Liver (tissue), 8 donors: ENCODE measurements at regions not wholly inside any gene's neighbourhood (a gene's known extent, or its start where the extent isn't known, plus 50 kb on each side); places are given as distances from the start of the nearest gene placed in this dataset.

ENCODE experiments used
- DNase-seq: peaks from one replicate; pipeline ENCODE4 v3.0.0-alpha.2; 2017; ENCODE audit warnings: low spot score
- H3K27ac ChIP-seq, 2 donors: one replicate each; pipeline ENCODE4 v1.7.0; 2013; ENCODE audit warnings: inconsistent platforms in 2 of 2, low read length in 2 of 2, control low read depth in 1 of 2, low read depth in 1 of 2, mild to moderate bottlenecking in 1 of 2
- H3K27me3 ChIP-seq, 4 donors: one replicate each; pipeline versions ENCODE4 v1.6.1 to v1.7.0; 2013; ENCODE audit warnings: low read length in 3 of 4, inconsistent platforms in 1 of 4, mild to moderate bottlenecking in 1 of 4, moderate library complexity in 1 of 4; ENCODE audit not compliant: control insufficient read depth in 4 of 4, insufficient read depth in 4 of 4
- H3K36me3 ChIP-seq, 4 donors: one replicate each; pipeline versions ENCODE4 v1.6.1 to v1.7.0; 2013; ENCODE audit warnings: low read length in 3 of 4, mild to moderate bottlenecking in 3 of 4, low read depth in 1 of 4, moderate library complexity in 1 of 4; ENCODE audit not compliant: control insufficient read depth in 4 of 4, insufficient read depth in 3 of 4
- H3K4me1 ChIP-seq, 4 donors: one replicate each; pipeline versions ENCODE4 v1.6.1 to v1.7.0; 2013; ENCODE audit warnings: low read length in 3 of 4, mild to moderate bottlenecking in 3 of 4, moderate library complexity in 1 of 4; ENCODE audit not compliant: control insufficient read depth in 4 of 4, insufficient read depth in 4 of 4
- H3K4me3 ChIP-seq, 3 donors: one replicate each; pipeline versions ENCODE4 v1.6.1 to v1.7.0; 2013; ENCODE audit warnings: low read length in 3 of 3, control low read depth in 1 of 3, low read depth in 1 of 3, mild to moderate bottlenecking in 1 of 3
- H3K9ac ChIP-seq, 2 donors: one replicate each; pipeline ENCODE4 v1.7.0; 2013; ENCODE audit warnings: low read length in 2 of 2, mild to moderate bottlenecking in 2 of 2, moderate library complexity in 2 of 2, control low read depth in 1 of 2, low read depth in 1 of 2
- H3K9me3 ChIP-seq, 4 donors: one replicate each; pipeline versions ENCODE4 v1.6.1 to v1.7.0; 2013; ENCODE audit warnings: low read length in 3 of 4; ENCODE audit not compliant: control insufficient read depth in 4 of 4
- ATF3 ChIP-seq: IDR thresholded peaks from 2 replicates; pipeline ENCODE4 v1.6.1; 2016; ENCODE audit warnings: antibody characterized with exemption
- EGR1 ChIP-seq, 2 donors: IDR thresholded peaks; 2 replicates each; pipeline ENCODE4 v1.6.1; 2016 to 2018; ENCODE audit warnings: antibody characterized with exemption in 2 of 2, low read depth in 2 of 2
- FOXA1 ChIP-seq: IDR thresholded peaks from 2 replicates; pipeline ENCODE4 v1.6.1; 2016; ENCODE audit warnings: antibody characterized with exemption
- FOXA2 ChIP-seq: IDR thresholded peaks from 2 replicates; pipeline ENCODE4 v1.6.1; 2016; ENCODE audit warnings: antibody characterized with exemption
- GABPA ChIP-seq, 2 donors: IDR thresholded peaks in 1 of 2; conservative IDR thresholded peaks in 1 of 2; 2 replicates each; pipeline ENCODE4 v1.6.1; 2016; ENCODE audit warnings: antibody characterized with exemption in 2 of 2, mild to moderate bottlenecking in 1 of 2, moderate library complexity in 1 of 2
- HNF4A ChIP-seq, 2 donors: conservative IDR thresholded peaks; 2 replicates each; pipeline ENCODE4 v1.6.1; 2016; ENCODE audit warnings: antibody characterized with exemption in 2 of 2, mild to moderate bottlenecking in 2 of 2
- HNF4G ChIP-seq: IDR thresholded peaks from 2 replicates; pipeline ENCODE4 v1.6.1; 2016; ENCODE audit warnings: antibody characterized with exemption
- JUND ChIP-seq, 2 donors: IDR thresholded peaks; 2 replicates each; pipeline ENCODE4 v1.6.1; 2016; ENCODE audit warnings: antibody characterized with exemption in 2 of 2
- NR2F2 ChIP-seq: IDR thresholded peaks from 2 replicates; pipeline ENCODE4 v1.6.1; 2016; ENCODE audit warnings: antibody characterized with exemption
- RAD21 ChIP-seq, 2 donors: IDR thresholded peaks; 2 replicates each; pipeline ENCODE4 v1.6.1; 2016; ENCODE audit warnings: antibody characterized with exemption in 2 of 2, mild to moderate bottlenecking in 2 of 2
- RXRA ChIP-seq, 2 donors: IDR thresholded peaks; 2 replicates each; pipeline ENCODE4 v1.6.1; 2017 to 2018; ENCODE audit warnings: antibody characterized with exemption in 2 of 2, mild to moderate bottlenecking in 1 of 2
- SP1 ChIP-seq: IDR thresholded peaks from 2 replicates; pipeline ENCODE4 v1.6.1; 2018; ENCODE audit warnings: antibody characterized with exemption, mild to moderate bottlenecking
- TAF1 ChIP-seq: conservative IDR thresholded peaks from 2 replicates; pipeline ENCODE4 v1.6.1; 2016; ENCODE audit warnings: antibody characterized with exemption, mild to moderate bottlenecking
- YY1 ChIP-seq: IDR thresholded peaks from 2 replicates; pipeline ENCODE4 v1.6.1; 2016; ENCODE audit warnings: antibody characterized with exemption, mild to moderate bottlenecking
- ZBTB33 ChIP-seq: IDR thresholded peaks from 2 replicates; pipeline ENCODE4 v1.6.1; 2016; ENCODE audit warnings: antibody characterized with exemption
- WGBS: extraction: QIAGEN DNeasy Blood & Tissue Kit; methylation state at CpG from one replicate; pipeline ENCODE4 v1.1.7; 2013; 5-methylcytosine and 5-hydroxymethylcytosine counted together
- TF ChIP-seq, protein P1 (sequence below): IDR thresholded peaks from 2 replicates; pipeline ENCODE4 v1.6.1; 2016; ENCODE audit warnings: antibody characterized with exemption
- TF ChIP-seq, protein P2 (sequence below): fragments of 150-350 bp; IDR thresholded peaks from 2 replicates; pipeline ENCODE4 v1.5.1; 2017; ENCODE audit warnings: improper control_type of control experiment, low read depth, low read length; ENCODE audit not compliant: missing input control
- donor health status: healthy.
- donor health status: healthy.
- donor health status: healthy.
- donor health status: healthy.
- donor health status: healthy.

DNA sequence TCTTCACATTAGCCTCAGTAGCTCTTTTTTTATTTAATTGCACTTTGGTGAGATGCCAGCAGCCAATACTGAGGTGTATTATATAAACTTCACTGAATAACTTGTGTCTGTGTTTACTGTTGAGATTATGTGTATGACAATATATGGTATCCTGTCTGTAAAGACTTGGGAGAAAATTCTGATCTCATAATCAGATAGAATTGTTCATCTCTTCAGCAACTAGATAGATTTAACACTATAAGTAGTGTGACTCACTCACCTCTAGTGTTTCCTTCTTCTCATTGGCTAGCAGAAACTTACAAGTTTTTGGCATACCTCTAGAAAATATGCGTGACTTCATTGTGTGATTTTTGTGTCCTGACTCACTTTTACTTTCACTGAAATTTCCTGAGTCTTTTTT, 67.6 kb upstream of the TGFBR2 start:
- H3K27me3 ChIP-seq: no peaks in the 10 kb centered on the region
- no peak overlapping the region for H3K4me3 ChIP-seq
- TF ChIP-seq TAF1 (no peak), GABPA (IDR thresholded peaks at IDR 0.05 in 1 of 2, conservative IDR thresholded peaks at IDR 0.05 in 1 of 2) (no peak), JUND (IDR thresholded peaks at IDR 0.05) (no peak), RXRA (IDR thresholded peaks at IDR 0.05) (no peak), SP1 (no peak), FOXA1 (no peak), RAD21 (IDR thresholded peaks at IDR 0.05) (no peak), YY1 (no peak), HNF4A (conservative IDR thresholded peaks at IDR 0.05) (no peak), ZBTB33 (no peak)
- TF ChIP-seq, protein P1, sequence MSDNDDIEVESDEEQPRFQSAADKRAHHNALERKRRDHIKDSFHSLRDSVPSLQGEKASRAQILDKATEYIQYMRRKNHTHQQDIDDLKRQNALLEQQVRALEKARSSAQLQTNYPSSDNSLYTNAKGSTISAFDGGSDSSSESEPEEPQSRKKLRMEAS: no peak
- TF ChIP-seq, protein P2, sequence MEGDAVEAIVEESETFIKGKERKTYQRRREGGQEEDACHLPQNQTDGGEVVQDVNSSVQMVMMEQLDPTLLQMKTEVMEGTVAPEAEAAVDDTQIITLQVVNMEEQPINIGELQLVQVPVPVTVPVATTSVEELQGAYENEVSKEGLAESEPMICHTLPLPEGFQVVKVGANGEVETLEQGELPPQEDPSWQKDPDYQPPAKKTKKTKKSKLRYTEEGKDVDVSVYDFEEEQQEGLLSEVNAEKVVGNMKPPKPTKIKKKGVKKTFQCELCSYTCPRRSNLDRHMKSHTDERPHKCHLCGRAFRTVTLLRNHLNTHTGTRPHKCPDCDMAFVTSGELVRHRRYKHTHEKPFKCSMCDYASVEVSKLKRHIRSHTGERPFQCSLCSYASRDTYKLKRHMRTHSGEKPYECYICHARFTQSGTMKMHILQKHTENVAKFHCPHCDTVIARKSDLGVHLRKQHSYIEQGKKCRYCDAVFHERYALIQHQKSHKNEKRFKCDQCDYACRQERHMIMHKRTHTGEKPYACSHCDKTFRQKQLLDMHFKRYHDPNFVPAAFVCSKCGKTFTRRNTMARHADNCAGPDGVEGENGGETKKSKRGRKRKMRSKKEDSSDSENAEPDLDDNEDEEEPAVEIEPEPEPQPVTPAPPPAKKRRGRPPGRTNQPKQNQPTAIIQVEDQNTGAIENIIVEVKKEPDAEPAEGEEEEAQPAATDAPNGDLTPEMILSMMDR: no peak
- no peaks in the 10 kb centered on the region for H3K36me3 ChIP-seq
- H3K27ac ChIP-seq: no peak overlapping the region
- no peak for DNase-seq
- H3K4me1 ChIP-seq: no peaks in the 10 kb centered on the region
- H3K9ac ChIP-seq: no peak overlapping the region
- WGBS: 84% methylated on average over 1 of the region's 1 CpG
- H3K9me3 ChIP-seq: no peaks in the 10 kb centered on the region

DNA sequence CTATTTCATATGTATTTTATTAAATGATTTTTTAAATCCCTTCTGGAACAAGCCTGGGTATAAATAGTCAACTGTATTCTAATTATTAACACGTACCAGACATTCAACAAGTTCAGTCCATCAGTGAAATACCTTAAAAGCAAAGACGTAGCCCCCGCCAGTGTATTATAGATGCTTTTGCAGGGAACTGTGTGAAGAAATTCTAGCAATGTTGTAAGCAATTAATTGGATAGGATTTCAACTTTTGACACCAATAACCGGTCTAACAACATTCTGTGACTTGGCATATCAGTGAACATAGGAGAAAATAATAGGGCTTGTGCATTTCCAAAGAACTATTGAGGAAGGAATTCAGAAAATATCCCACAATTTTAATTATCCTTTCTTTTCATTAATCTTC, 67.2 kb upstream of the TGFBR2 start:
- no peaks in the 10 kb centered on the region for H3K9me3 ChIP-seq
- H3K27ac ChIP-seq: no peak overlapping the region
- no peaks in the 10 kb centered on the region for H3K36me3 ChIP-seq
- H3K27me3 ChIP-seq: no peaks in the 10 kb centered on the region
- H3K4me1 ChIP-seq: no peaks in the 10 kb centered on the region
- WGBS: 87% methylated on average over 4 of the region's 4 CpGs
- no peak for TF ChIP-seq FOXA2
- TF ChIP-seq HNF4G: no peak
- no peak for TF ChIP-seq YY1
- TF ChIP-seq ATF3: no peak
- TF ChIP-seq TAF1: no peak
- TF ChIP-seq HNF4A (conservative IDR thresholded peaks at IDR 0.05): no peak
- TF ChIP-seq GABPA (IDR thresholded peaks at IDR 0.05 in 1 of 2, conservative IDR thresholded peaks at IDR 0.05 in 1 of 2): no peak
- TF ChIP-seq, protein P2: no peak
- TF ChIP-seq SP1: no peak
- TF ChIP-seq NR2F2: no peak
- TF ChIP-seq RAD21 (IDR thresholded peaks at IDR 0.05): no peak
- TF ChIP-seq, protein P1: no peak
- TF ChIP-seq EGR1 (IDR thresholded peaks at IDR 0.05; ENCODE audit: low read depth in 2 of 2): no peak
- TF ChIP-seq JUND (IDR thresholded peaks at IDR 0.05): no peak
- no peak for TF ChIP-seq ZBTB33
- DNase-seq: no peak
- no peak overlapping the region for H3K4me3 ChIP-seq
- no peak overlapping the region for H3K9ac ChIP-seq
